ENCODE measurements at regions not wholly inside any gene's neighbourhood (a gene's known extent, or its start where the extent isn't known, plus 50 kb on each side); places are given as distances from the start of the nearest gene placed in this dataset.

DNA sequence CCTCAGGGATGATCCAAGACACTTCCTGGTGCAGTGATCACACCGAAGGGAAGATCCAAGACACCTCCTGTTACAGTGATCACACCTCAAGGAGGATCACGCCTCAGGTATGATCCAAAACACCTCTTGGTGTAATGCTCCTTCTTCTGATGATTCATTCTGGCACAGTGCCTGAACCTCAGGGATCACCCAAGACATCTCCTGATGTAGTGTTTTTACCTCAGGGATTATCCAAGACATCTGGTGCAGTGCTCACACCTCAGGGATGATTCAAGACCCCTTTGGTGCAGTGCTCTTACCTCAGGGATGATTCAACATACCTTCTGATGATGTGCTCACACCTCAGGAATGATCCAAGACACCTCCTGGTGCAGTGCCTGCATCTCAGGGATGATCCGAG, 124.4 kb downstream of the ASB1 start:
- TF ChIP-seq, protein P1, sequence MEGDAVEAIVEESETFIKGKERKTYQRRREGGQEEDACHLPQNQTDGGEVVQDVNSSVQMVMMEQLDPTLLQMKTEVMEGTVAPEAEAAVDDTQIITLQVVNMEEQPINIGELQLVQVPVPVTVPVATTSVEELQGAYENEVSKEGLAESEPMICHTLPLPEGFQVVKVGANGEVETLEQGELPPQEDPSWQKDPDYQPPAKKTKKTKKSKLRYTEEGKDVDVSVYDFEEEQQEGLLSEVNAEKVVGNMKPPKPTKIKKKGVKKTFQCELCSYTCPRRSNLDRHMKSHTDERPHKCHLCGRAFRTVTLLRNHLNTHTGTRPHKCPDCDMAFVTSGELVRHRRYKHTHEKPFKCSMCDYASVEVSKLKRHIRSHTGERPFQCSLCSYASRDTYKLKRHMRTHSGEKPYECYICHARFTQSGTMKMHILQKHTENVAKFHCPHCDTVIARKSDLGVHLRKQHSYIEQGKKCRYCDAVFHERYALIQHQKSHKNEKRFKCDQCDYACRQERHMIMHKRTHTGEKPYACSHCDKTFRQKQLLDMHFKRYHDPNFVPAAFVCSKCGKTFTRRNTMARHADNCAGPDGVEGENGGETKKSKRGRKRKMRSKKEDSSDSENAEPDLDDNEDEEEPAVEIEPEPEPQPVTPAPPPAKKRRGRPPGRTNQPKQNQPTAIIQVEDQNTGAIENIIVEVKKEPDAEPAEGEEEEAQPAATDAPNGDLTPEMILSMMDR (IDR thresholded peaks at IDR 0.05; ENCODE audit: unreplicated experiment) = no peak
- H3K27ac Mint-ChIP-seq = no peak overlapping the region
- H3K27me3 Mint-ChIP-seq = peaks cover 5% of the 10 kb centered on the region
- H3K9me3 Mint-ChIP-seq (ENCODE audit: low read depth) = peaks cover 17% of the 10 kb centered on the region
- DNase-seq (ENCODE audit: low spot score, unreplicated experiment) = no peak
- no peaks in the 10 kb centered on the region for H3K4me1 Mint-ChIP-seq (ENCODE audit: low read depth)
- H3K4me3 Mint-ChIP-seq (ENCODE audit: low read depth) = no peak overlapping the region
- no peaks in the 10 kb centered on the region for H3K36me3 Mint-ChIP-seq (ENCODE audit: insufficient read depth)

DNA sequence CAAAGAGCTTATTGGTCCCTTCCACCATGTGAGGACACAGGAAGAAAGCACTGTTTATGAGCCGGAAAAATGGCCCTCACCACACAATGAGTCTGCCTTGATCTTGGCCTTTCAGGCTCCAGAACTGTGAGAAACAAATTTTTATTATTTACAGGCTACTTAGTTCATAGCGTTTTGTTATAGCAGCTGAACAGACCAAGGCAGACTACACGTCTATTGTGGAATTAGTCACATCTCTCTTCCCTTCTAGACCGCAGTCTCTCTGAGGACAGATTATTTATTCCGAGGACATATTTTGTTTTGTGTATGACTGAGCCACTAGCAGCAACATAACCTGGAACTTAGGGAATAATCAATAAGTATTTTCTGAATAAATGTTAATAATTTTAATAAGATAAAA, 125.5 kb downstream of the ASB1 start:
- Mint-ChIP-seq H3K27me3 (peaks cover 3% of the 10 kb centered on the region), H3K4me3 (ENCODE audit: low read depth) (no peak overlapping the region), H3K36me3 (ENCODE audit: insufficient read depth) (no peaks in the 10 kb centered on the region), H3K27ac (no peak overlapping the region), H3K9me3 (ENCODE audit: low read depth) (peaks cover 15% of the 10 kb centered on the region), H3K4me1 (ENCODE audit: low read depth) (no peaks in the 10 kb centered on the region)
- DNase-seq (ENCODE audit: low spot score, unreplicated experiment) = no peak
- TF ChIP-seq, protein P1 (IDR thresholded peaks at IDR 0.05; ENCODE audit: unreplicated experiment) = no peak

DNA sequence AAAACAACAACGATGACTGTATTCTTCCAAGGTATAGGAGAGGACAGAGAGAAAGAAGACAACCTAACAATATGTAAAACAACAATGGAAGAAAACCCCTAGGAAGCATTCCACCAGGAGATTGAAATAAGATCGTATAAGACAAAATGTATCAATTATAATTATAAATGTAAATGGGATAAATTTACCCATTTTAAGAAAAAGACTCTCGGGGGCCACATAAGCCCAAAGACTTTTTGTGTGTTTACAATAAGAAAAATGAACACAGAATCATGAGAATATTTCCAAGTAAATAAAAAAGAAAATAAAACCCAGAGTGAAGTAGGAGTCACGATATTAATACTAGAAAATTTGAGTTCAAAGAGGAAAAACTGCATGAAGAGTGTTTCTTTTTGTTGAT, 126.4 kb downstream of the ASB1 start:
- Mint-ChIP-seq H3K27me3 (peaks cover 3% of the 10 kb centered on the region), H3K4me1 (ENCODE audit: low read depth) (no peaks in the 10 kb centered on the region), H3K4me3 (ENCODE audit: low read depth) (no peak overlapping the region), H3K36me3 (ENCODE audit: insufficient read depth) (no peaks in the 10 kb centered on the region), H3K27ac (no peak overlapping the region), H3K9me3 (ENCODE audit: low read depth) (peaks cover 15% of the 10 kb centered on the region)
- TF ChIP-seq, protein P1 (IDR thresholded peaks at IDR 0.05; ENCODE audit: unreplicated experiment) = no peak
- DNase-seq (ENCODE audit: low spot score, unreplicated experiment) = no peak

DNA sequence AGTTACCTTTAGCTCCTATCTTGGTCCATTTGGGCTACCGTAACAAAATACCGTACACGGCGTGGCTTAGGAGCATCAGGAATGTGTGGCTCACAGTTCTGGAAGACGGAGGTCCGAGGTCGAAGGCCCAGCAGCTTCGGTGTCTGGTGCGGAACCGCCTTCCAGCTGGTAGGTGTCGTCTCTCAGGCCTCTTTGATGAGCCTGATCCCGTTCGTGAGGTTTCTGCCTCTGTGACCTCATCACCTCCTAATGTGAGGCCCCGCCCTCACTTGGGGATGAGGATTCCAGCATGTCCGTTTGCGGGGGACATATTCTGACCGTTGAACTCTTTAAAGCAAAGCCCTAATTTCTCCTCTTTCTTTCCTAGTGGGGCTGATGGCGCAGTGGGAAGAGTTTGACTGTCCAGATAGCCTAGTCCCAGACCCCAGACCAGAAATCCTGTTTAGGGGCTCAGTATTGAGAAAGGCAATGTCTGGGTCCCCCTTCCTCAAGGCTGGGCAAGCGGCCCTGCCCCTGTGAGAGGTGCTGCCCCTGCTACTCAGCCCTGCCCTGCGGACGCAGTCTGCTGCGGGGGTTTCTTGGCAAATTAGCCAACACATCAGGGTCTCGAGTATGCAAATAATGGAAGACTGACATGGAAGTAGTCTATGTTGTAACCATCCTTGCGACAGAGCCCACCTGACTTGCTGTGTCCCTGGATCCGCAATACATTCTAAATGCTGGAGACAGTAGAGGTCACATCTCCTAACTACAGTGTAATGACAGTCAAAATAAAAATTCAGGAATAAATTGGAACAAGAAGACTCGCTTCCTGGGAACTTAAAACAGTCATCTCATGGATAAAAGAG, 128.0 kb downstream of the ASB1 start:
- Mint-ChIP-seq H3K4me1 (ENCODE audit: low read depth) (no peaks in the 10 kb centered on the region), H3K36me3 (ENCODE audit: insufficient read depth) (no peaks in the 10 kb centered on the region), H3K9me3 (ENCODE audit: low read depth) (peaks cover 7% of the 10 kb centered on the region), H3K27ac (no peak overlapping the region), H3K27me3 (peaks cover 3% of the 10 kb centered on the region), H3K4me3 (ENCODE audit: low read depth) (no peak overlapping the region)
- TF ChIP-seq, protein P1 (IDR thresholded peaks at IDR 0.05; ENCODE audit: unreplicated experiment) = no peak
- no peak for DNase-seq (ENCODE audit: low spot score, unreplicated experiment)

DNA sequence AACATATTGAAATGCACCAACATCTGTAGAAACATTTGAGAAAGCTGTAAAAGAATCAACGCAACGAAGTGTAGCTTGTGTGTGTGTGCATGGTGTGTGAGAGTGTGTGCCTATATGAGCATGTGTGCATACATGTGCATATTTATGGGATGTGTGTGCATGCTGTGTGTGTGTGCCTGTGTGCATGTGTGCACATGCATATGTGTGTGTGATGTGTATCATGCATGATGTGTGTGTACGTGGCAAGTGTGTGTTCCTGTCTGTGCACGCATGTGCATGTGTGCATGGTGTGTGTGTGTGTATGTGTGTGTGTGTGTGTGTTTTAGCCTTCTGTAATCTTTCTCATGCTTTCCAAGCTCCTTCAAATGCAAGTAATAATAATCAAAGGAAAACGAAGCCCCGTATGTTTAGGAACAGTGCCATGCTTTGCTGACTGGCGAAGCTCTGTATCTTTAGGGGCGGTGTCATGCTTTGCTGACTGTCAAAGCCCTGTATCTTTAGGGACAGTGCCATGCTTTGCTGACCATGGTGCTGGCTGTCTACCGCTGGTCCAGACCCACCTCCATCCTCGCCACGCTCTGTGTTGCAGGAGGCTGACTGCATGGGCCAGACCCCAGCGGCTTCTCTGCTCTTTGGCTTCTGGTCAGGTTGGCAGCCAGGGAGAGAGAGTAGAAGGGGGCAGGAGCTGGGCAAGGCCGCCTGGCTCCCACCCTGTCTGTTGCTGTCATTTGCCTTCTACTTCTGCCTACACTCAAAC, 129.2 kb downstream of the ASB1 start:
- peaks cover 7% of the 10 kb centered on the region for H3K27me3 Mint-ChIP-seq
- no peaks in the 10 kb centered on the region for H3K4me1 Mint-ChIP-seq (ENCODE audit: low read depth)
- H3K9me3 Mint-ChIP-seq (ENCODE audit: low read depth) = peaks cover 4% of the 10 kb centered on the region
- H3K4me3 Mint-ChIP-seq (ENCODE audit: low read depth) = no peak overlapping the region
- no peak for DNase-seq (ENCODE audit: low spot score, unreplicated experiment)
- TF ChIP-seq, protein P1 (IDR thresholded peaks at IDR 0.05; ENCODE audit: unreplicated experiment) = no peak
- no peak overlapping the region for H3K27ac Mint-ChIP-seq
- no peaks in the 10 kb centered on the region for H3K36me3 Mint-ChIP-seq (ENCODE audit: insufficient read depth)
